HepG2 (cell line): ENCODE measurements at regions not wholly inside any gene's neighbourhood (a gene's known extent, or its start where the extent isn't known, plus 50 kb on each side); places are given as distances from the start of the nearest gene placed in this dataset.

Source experiments
- ARID5B ChIP-seq: IDR thresholded peaks from 2 replicates; pipeline ENCODE4 v1.4.0; 2020; ENCODE audit warnings: mild to moderate bottlenecking, missing genetic modification reagents
- MNT ChIP-seq: fragments of 450-650 bp; IDR thresholded peaks from 2 replicates; pipeline ENCODE4 v1.6.1; 2016
- NR2C2 ChIP-seq: sonication (generic); formaldehyde crosslinking; IDR thresholded peaks from 2 replicates; pipeline ENCODE4 v1.4.0; 2020; ENCODE audit warnings: missing genetic modification reagents, mild to moderate bottlenecking, moderate library complexity, borderline replicate concordance
- SRSF9 ChIP-seq: fragments of 200-400 bp; formaldehyde crosslinking; IDR thresholded peaks from 2 replicates; pipeline ENCODE4 v1.6.1; 2018; ENCODE audit warnings: borderline replicate concordance, mild to moderate bottlenecking, low read depth, low read length; ENCODE audit not compliant: insufficient read depth, poor library complexity, severe bottlenecking
- SYNCRIP ChIP-seq: fragments of 200-400 bp; formaldehyde crosslinking; IDR thresholded peaks from 2 replicates; pipeline ENCODE4 v1.6.1; 2018; ENCODE audit warnings: mild to moderate bottlenecking, low read depth, low read length; ENCODE audit not compliant: insufficient read depth
- TMF1 ChIP-seq: sonication (generic); formaldehyde crosslinking; IDR thresholded peaks from 2 replicates; pipeline ENCODE4 v1.8.1; 2022; ENCODE audit warnings: low read depth, missing genetic modification reagents
- ZBTB44 ChIP-seq: sonication (generic); formaldehyde crosslinking; IDR thresholded peaks from 2 replicates; pipeline ENCODE4 v1.4.0; 2020; ENCODE audit warnings: missing genetic modification reagents
- ZHX2 ChIP-seq, 2 experiments: sonication (generic) in 1 of 2; formaldehyde crosslinking in 1 of 2; IDR thresholded peaks; 2 replicates each; pipeline versions ENCODE4 v1.6.1 to v1.9.0; 2014 to 2022; ENCODE audit warnings: antibody characterized with exemption in 1 of 2, borderline replicate concordance in 1 of 2, inconsistent platforms in 1 of 2, low read depth in 1 of 2, missing genetic modification reagents in 1 of 2
- ZNF207 ChIP-seq: fragments of 450-650 bp; IDR thresholded peaks from 2 replicates; pipeline ENCODE4 v1.6.1; 2016; ENCODE audit warnings: antibody characterized with exemption, borderline replicate concordance
- ZNF33B ChIP-seq: sonication (generic); formaldehyde crosslinking; IDR thresholded peaks from 2 replicates; pipeline ENCODE4 v1.5.1; 2020; ENCODE audit warnings: mild to moderate bottlenecking, missing genetic modification reagents
- ZNF605 ChIP-seq: sonication (generic); formaldehyde crosslinking; IDR thresholded peaks from 2 replicates; pipeline ENCODE4 v1.8.0; 2022; ENCODE audit warnings: mild to moderate bottlenecking, missing genetic modification reagents

GRCh38 chr10:47209466-47209865 is 90.5 kb upstream of the GDF10 start (continued):
- TF ChIP-seq ARID5B (no peak), MNT (no peak), SYNCRIP (no peak), SRSF9 (no peak), ZNF33B (CRISPR knock-in tag) (no peak), ZHX2 (IDR thresholded peaks at IDR 0.05; ENCODE audit: low read depth) (no peak), ZHX2 (CRISPR knock-in tag; IDR thresholded peaks at IDR 0.05; ENCODE audit: borderline replicate concordance) (no peak), NR2C2 (CRISPR knock-in tag) (no peak), ZBTB44 (CRISPR knock-in tag) (no peak), TMF1 (CRISPR knock-in tag) (no peak), ZNF605 (CRISPR knock-in tag) (no peak), ZNF207 (no peak)
